HG03103 (cell line): ENCODE measurements at regions not wholly inside any gene's neighbourhood (a gene's known extent, or its start where the extent isn't known, plus 50 kb on each side); places are given as distances from the start of the nearest gene placed in this dataset.
"Not testable (repeated sequence)": the region's sequence is repeated elsewhere in the genome, so short reads cannot be mapped to it uniquely, and the experiment has no call there.

ENCODE experiments used
- ATAC-seq: cut with Tn5 transposase; IDR thresholded peaks from one replicate; pipeline ENCODE4 v1.9.1; 2021; ENCODE audit warnings: low read depth; ENCODE audit not compliant: unreplicated experiment

- no peak for ATAC-seq
Observed at GRCh38 chrX:74085642-74086236, 218.2 kb upstream of the ZCCHC13 start.

GRCh38 chrX:74080165-74080564, 223.8 kb upstream of the ZCCHC13 start:
- ATAC-seq, result no peak

GRCh38 chrX:74065831-74066390, 213.4 kb upstream of the XIST start:
- ATAC-seq, result no peak

- no peak for ATAC-seq
Observed at GRCh38 chrX:74063426-74064155, 211.1 kb upstream of the XIST start.

- no peak for ATAC-seq
Observed at GRCh38 chrX:74061879-74062278, 209.4 kb upstream of the XIST start.

- no peak for ATAC-seq
Observed at GRCh38 chrX:74049126-74049525, 196.6 kb upstream of the XIST start.

- ATAC-seq, result not testable (repeated sequence)
Observed at GRCh38 chrX:74034066-74034465, 181.6 kb upstream of the XIST start.

- not testable (repeated sequence) for ATAC-seq
Observed at GRCh38 chrX:74031527-74031926, 179.0 kb upstream of the XIST start.

GRCh38 chrX:74030766-74031165, 178.3 kb upstream of the XIST start:
- ATAC-seq, result not testable (repeated sequence)

GRCh38 chrX:74025145-74025544, 172.6 kb upstream of the XIST start:
- ATAC-seq, result not testable (repeated sequence)

- no peak for ATAC-seq
Observed at GRCh38 chrX:74023203-74023602, 170.7 kb upstream of the XIST start.

GRCh38 chrX:74018253-74018652, 165.7 kb upstream of the XIST start:
- no peak for ATAC-seq

- peak; percentile 73 for ATAC-seq
Observed at GRCh38 chrX:74015379-74016019, 163.0 kb upstream of the XIST start.

- no peak for ATAC-seq
Observed at GRCh38 chrX:74009041-74009440, 156.5 kb upstream of the XIST start.

GRCh38 chrX:73992019-73992418, 139.5 kb upstream of the XIST start:
- no peak for ATAC-seq

- ATAC-seq, result no peak
Observed at GRCh38 chrX:73987166-73987565, 134.7 kb upstream of the XIST start.

GRCh38 chrX:73979551-73980131, 127.1 kb upstream of the XIST start:
- no peak for ATAC-seq

GRCh38 chrX:73977542-73978169, 125.1 kb upstream of the XIST start:
- ATAC-seq, result peak; percentile 88

GRCh38 chrX:73967461-73967860, 114.9 kb upstream of the XIST start:
- not testable (repeated sequence) for ATAC-seq

- no peak for ATAC-seq
Observed at GRCh38 chrX:73965833-73966232, 113.3 kb upstream of the XIST start.

- ATAC-seq, result no peak
Observed at GRCh38 chrX:73964579-73964978, 112.1 kb upstream of the XIST start.
